ENCODE measurements at regions not wholly inside any gene's neighbourhood (a gene's known extent, or its start where the extent isn't known, plus 50 kb on each side); places are given as distances from the start of the nearest gene placed in this dataset.
"Not testable (repeated sequence)": the region's sequence is repeated elsewhere in the genome, so short reads cannot be mapped to it uniquely, and the experiment has no call there.

DNA sequence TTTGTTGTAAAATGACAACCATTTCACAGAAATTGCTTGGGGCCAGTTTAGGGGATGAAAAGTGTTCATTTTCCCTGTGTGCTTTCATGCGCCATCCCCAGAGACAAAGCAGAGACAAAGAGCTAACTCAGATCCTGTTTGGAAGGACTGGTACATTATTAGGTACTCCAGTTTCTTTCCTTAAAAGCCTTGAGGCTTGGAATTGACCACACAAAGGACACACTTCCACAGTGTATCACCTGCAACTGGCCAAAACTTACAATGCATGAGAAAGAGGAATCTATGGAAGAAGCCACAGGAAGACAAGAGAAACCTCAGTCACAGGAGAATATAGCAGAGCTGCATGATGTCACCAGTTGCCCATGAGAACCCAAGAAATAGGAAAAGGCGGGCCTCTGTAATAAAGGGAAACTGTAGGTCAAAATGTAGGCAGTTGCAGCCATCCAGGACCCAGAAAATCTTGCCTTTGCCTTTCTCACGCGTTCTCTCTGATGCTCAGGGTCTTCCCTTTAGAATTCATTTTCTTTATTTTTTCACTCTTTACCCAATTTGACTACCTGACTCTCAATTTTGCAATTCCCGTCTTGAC is 339.0 kb downstream of the RMST start:
- Mint-ChIP-seq H3K9me3 (peaks cover 6% of the 10 kb centered on the region), H3K36me3 (no peaks in the 10 kb centered on the region), H3K27ac (no peak overlapping the region), H3K4me3 (no peak overlapping the region), H3K4me1 (no peaks in the 10 kb centered on the region), H3K27me3 (no peaks in the 10 kb centered on the region)
- DNase-seq = no peak

DNA sequence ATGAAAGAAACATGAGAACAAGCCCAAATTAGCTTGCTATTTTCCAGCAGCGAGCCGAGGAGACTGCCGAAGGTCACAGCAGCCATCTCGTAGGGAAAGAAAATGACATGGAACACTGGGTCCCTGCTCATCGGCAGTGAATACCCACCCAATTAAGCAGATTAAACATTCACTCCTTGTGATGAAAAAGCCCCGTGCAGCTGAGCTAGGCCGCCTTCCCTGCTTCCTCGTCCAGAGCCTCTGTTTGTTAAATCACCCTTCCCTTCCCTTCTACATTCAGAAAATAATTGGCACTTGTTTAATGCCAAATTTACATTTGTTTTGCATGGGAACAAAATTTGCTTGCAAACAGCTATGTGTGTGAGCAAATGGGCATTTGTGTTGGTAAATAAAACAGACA is 342.5 kb downstream of the RMST start:
- no peak overlapping the region for H3K27ac Mint-ChIP-seq
- H3K36me3 Mint-ChIP-seq = no peaks in the 10 kb centered on the region
- no peaks in the 10 kb centered on the region for H3K27me3 Mint-ChIP-seq
- peaks cover 3% of the 10 kb centered on the region for H3K9me3 Mint-ChIP-seq
- H3K4me1 Mint-ChIP-seq = no peaks in the 10 kb centered on the region
- no peak overlapping the region for H3K4me3 Mint-ChIP-seq
- no peak for DNase-seq

DNA sequence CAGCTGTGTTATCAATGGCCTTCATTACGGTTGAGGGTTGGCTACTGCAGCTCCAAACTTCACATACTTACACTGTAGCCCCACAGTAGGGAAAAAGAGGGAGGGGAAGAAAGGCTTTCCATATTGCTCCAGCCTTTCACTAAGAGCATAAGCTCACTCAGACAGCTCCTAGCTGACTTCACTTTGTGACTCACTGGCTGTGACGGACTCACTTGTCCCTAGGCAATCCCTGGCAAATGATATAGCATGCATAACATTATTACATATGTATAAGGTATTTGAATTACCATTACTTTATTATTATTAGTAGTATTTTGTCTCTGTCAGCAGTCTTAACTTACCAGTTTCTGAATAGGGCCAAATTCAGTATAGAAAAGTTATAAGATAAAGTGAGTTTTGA is 350.7 kb downstream of the RMST start:
- DNase-seq = no peak
- Mint-ChIP-seq H3K27ac (no peak overlapping the region), H3K27me3 (no peaks in the 10 kb centered on the region), H3K9me3 (no peaks in the 10 kb centered on the region), H3K4me1 (no peaks in the 10 kb centered on the region), H3K4me3 (no peak overlapping the region), H3K36me3 (no peaks in the 10 kb centered on the region)

DNA sequence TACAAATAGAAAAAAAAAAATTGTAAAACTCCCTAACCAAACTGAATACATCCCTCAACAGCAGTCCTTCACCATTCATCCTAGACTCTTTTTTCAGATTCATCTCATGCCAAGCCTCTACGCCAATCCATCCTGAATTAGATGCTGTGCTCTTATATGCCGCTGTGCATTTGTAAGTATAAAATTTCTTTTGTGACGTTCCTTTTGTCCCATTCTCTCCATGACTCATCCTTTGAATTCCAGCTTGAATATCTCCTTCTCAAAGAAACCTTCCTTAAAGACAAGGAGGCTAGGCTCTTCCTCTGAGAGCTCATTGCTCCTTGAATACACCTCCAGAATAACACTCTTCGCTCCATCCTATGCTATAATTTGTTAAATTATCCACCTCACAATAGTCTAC is 359.2 kb downstream of the RMST start:
- no peak for DNase-seq
- Mint-ChIP-seq H3K9me3 (no peaks in the 10 kb centered on the region), H3K27ac (no peak overlapping the region), H3K4me3 (no peak overlapping the region), H3K4me1 (no peaks in the 10 kb centered on the region), H3K36me3 (no peaks in the 10 kb centered on the region), H3K27me3 (no peaks in the 10 kb centered on the region)

DNA sequence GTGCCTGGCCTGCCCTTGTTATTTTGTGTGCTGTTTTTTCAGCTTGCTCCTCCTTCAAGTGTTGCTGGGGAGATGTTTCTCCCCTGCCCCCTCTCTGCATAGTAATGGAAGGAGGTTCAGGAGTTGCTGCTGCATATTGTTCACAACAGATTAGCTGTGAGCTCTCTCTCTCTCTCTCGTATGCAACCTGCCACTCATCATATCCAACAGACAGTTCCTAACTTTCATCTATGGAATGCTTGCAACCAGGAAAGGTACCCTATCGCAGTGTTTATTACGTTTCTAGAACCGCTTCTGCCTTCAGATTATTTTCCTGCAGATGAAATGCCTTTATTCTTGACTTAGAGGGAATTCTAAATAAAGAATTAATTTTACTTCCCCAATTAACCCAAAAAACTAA is 372.9 kb downstream of the RMST start:
- Mint-ChIP-seq H3K4me3 (no peak overlapping the region), H3K27ac (no peak overlapping the region), H3K9me3 (peaks cover 1% of the 10 kb centered on the region), H3K27me3 (no peaks in the 10 kb centered on the region), H3K4me1 (no peaks in the 10 kb centered on the region), H3K36me3 (no peaks in the 10 kb centered on the region)
- DNase-seq = no peak

DNA sequence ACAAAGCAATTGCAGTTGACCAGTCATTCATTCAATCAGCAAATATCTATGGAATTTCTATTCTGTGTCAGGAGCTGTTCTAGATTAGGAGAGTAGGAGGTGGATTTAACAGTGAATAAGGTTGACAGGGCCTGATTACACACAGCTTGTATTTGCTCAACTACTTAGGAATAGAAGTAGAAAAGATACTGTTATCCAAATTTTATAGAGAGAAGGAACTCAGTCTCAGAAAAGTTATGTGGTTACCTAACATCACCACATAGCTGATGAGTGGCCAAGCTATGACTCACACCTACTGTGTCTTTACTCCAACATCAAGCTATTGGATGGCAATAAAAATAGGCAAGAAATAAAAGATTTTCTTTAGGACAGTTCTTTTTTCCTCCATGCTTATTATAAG is 374.8 kb downstream of the RMST start:
- DNase-seq = no peak
- Mint-ChIP-seq H3K27me3 (no peaks in the 10 kb centered on the region), H3K36me3 (no peaks in the 10 kb centered on the region), H3K27ac (no peak overlapping the region), H3K4me1 (no peaks in the 10 kb centered on the region), H3K4me3 (no peak overlapping the region), H3K9me3 (peaks cover 1% of the 10 kb centered on the region)

DNA sequence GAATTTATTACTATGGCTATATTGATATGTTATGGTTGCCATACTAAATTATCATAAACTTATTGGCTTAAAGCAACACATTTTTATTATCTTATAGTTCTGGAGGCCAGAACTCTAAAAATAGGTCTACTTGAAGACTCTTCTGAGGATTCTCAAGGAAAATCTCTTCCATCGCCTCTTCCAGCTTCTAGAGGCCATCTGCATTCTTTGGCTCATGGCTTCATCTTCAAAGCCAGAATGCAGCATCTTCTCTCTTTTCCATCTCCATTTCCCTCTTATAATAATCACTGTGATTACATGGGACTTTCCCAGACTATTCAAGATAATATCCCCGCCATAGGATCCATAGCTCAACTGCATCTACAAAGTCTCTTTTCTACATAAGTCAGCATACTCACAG is 385.4 kb downstream of the RMST start:
- Mint-ChIP-seq H3K4me3 (no peak overlapping the region), H3K4me1 (no peaks in the 10 kb centered on the region), H3K36me3 (no peaks in the 10 kb centered on the region), H3K27ac (no peak overlapping the region), H3K27me3 (peaks cover 3% of the 10 kb centered on the region), H3K9me3 (no peaks in the 10 kb centered on the region)
- no peak for DNase-seq

DNA sequence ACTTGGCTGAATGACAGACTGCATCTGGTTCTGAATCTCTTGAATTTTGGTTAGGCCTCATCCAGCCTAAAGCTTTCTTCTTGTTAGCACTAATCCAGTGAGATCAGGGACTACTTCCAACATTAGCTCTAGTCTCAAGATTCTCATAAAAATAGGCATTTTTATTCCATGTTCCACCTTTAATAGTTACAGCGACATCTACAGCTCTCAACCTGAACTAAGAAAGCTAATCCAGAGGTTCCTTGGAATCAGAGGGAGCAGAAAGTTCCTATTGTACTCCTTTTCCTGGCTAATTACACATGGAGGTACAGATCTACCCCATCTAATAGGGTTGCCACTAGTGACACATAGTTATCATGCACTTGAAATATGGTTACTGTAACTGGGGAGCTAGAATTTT is 391.9 kb downstream of the RMST start:
- Mint-ChIP-seq H3K4me3 (no peak overlapping the region), H3K4me1 (no peaks in the 10 kb centered on the region), H3K27me3 (peaks cover 3% of the 10 kb centered on the region), H3K9me3 (no peaks in the 10 kb centered on the region), H3K36me3 (no peaks in the 10 kb centered on the region), H3K27ac (no peak overlapping the region)
- no peak for DNase-seq

DNA sequence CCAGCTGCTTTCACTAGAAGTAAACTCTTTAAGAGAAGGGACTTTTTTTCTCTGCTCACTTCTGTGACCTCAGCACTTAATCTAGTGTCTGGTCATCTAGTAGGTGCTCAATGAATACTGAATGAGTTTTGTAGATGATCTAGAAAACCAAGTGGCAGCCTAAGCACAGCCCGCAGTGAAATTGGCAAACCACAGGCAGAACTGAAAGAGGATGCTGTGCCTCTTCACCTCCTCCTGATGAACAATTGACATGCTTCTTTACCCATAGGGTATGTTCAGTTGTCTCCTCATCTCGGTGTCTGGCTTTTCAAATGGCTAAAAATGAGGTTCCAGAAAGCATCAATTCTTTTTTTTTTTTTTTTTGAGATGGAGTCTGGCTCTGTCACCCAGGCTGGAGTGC is 399.5 kb downstream of the RMST start:
- Mint-ChIP-seq H3K9me3 (peaks cover 4% of the 10 kb centered on the region), H3K36me3 (no peaks in the 10 kb centered on the region), H3K4me1 (no peaks in the 10 kb centered on the region), H3K27ac (no peak overlapping the region), H3K4me3 (no peak overlapping the region), H3K27me3 (no peaks in the 10 kb centered on the region)
- DNase-seq = no peak

DNA sequence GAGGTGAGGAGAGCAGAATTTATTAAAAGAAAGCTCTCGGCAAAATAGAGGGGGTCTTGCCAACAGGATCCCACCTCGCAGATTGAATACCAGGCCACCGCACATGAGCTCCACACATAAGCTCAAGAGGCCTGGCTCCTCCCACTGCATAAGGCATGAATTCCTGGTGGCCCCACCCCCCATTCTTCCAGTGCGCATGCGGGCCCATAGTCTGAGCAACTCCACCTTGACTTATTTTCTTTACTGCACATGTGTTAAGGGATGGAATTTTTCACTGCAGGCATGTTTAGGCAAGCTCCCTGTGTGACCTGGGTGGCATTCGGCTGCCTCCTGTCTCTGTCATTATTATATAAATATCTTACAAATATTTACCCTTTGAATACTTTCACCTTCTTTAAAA is 412.5 kb downstream of the RMST start:
- H3K27ac Mint-ChIP-seq = no peak overlapping the region
- no peak for DNase-seq
- H3K4me3 Mint-ChIP-seq = no peak overlapping the region
- no peaks in the 10 kb centered on the region for H3K4me1 Mint-ChIP-seq
- no peaks in the 10 kb centered on the region for H3K36me3 Mint-ChIP-seq
- H3K9me3 Mint-ChIP-seq = peaks cover 7% of the 10 kb centered on the region
- H3K27me3 Mint-ChIP-seq = no peaks in the 10 kb centered on the region

DNA sequence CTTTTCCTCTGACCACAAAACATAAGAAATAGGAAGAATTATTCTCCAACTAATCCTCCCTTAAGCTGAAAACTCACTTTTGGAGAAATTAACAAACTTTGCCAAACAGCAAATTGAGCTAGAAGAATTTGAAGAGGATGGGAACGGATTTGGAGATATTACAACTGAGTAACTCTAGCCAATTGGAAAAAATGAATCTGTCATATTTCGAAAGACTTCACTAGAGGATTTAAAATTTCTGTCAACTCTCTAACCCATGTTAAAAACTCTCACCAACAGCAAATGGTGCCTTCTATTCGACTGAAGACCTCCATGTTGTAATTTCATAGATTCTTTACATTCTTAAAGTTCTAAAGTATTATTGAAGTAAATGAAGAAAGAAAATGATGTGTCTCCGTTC is 414.2 kb downstream of the RMST start:
- no peak for DNase-seq
- H3K27me3 Mint-ChIP-seq = no peaks in the 10 kb centered on the region
- H3K4me3 Mint-ChIP-seq = no peak overlapping the region
- H3K27ac Mint-ChIP-seq = no peak overlapping the region
- H3K9me3 Mint-ChIP-seq = peaks cover 4% of the 10 kb centered on the region
- no peaks in the 10 kb centered on the region for H3K36me3 Mint-ChIP-seq
- H3K4me1 Mint-ChIP-seq = no peaks in the 10 kb centered on the region

DNA sequence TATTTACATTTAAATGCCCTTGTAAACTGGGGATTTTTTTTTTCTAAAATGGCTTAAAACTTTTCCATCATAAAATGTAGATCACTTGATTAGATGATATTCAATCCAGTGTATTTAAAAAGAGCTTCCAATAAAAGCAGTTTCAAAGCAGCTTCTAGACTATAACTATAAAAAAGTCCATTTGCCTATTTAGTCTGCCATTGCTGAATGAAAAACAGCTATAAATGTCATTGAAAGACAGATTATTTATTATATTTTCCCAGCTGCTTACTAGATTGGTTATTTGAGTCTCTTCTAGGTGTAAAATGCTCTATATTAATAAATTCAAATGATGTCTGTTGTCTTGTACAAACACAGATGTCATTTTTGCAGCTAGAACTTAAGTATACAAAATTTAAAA is 414.8 kb downstream of the RMST start:
- H3K9me3 Mint-ChIP-seq = peaks cover 4% of the 10 kb centered on the region
- no peak overlapping the region for H3K4me3 Mint-ChIP-seq
- H3K36me3 Mint-ChIP-seq = no peaks in the 10 kb centered on the region
- H3K4me1 Mint-ChIP-seq = no peaks in the 10 kb centered on the region
- H3K27ac Mint-ChIP-seq = no peak overlapping the region
- H3K27me3 Mint-ChIP-seq = no peaks in the 10 kb centered on the region
- no peak for DNase-seq

DNA sequence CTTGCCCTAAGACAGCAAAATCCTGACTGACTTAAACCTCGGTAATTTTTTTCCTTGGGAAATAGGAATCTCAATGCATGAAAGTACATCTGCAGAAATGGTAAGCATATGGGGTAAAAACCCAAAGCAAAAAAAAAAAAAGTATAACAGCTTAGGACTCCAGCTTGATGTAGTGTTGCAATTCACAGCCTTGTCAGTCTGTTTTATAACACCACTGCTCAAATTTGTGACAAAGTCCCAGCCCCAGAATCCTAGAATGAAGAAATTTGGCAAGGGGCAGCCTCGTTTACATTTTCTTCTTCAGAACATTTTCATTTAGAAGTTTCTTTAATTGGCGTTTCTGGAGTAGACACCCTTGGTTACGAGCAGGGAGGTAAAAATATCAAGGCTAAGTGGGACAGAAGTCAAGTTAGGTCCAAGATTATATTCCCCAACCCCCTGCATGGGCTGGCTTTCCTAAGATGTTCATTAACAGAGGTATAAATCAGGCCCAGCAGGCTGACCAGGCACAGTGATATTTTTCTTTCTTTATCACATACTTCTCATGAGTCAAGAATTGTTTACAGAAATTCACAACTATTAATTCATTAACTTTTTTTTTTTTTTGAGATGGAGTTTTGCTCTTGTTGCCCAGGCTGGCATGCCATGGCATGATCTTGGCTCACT is 424.0 kb downstream of the RMST start:
- no peak overlapping the region for H3K27ac Mint-ChIP-seq
- no peaks in the 10 kb centered on the region for H3K36me3 Mint-ChIP-seq

DNA sequence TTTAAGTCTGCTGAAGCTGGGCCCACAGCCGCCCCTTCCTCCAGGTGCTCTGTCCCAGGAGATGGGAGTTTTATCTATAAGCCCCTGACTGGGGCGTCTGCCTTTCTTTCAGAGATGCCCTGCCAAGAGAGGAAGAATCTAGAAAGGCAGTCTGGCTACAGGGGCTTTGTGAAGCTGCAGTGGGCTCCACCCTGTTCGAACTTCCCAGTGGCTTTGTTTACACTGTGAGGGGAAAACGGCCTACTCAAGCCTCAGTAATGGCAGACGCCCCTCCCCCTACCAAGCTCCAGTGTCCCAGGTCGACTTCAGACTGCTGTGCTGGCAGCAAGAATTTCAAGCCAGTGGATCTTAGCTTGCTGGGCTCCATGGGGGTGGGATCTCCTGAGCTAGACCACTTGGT is 435.3 kb downstream of the RMST start:
- H3K4me3 Mint-ChIP-seq, H3K4me1 Mint-ChIP-seq, H3K27ac Mint-ChIP-seq, H3K36me3 Mint-ChIP-seq, DNase-seq, H3K27me3 Mint-ChIP-seq, H3K9me3 Mint-ChIP-seq: not testable (repeated sequence)

More for the DNA sequence above, 424.0 kb downstream of the RMST start:
- DNase-seq = no peak
- Mint-ChIP-seq H3K9me3 (no peaks in the 10 kb centered on the region), H3K4me3 (no peak overlapping the region), H3K4me1 (no peaks in the 10 kb centered on the region), H3K27me3 (no peaks in the 10 kb centered on the region)

DNA sequence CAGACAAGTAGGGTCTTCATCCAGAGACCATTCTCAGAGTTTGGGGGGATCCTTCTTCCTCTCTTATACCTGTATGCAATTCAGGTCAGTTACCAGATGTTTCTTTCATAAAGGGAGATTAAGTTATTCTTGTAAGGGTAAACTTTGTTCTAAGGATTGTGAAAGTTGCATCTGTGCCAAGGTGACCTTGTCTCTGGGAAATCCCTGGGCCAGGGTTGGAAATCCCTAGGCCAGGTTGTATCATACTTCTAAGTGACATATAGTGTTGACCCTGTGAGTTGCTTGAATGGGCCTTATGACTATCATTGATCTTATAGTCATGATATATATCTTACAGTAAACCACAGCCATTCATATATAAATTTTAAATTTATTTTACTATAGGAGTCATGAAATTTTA is 436.9 kb downstream of the RMST start:
- H3K9me3 Mint-ChIP-seq = peaks cover 2% of the 10 kb centered on the region
- H3K27ac Mint-ChIP-seq = no peak overlapping the region

DNA sequence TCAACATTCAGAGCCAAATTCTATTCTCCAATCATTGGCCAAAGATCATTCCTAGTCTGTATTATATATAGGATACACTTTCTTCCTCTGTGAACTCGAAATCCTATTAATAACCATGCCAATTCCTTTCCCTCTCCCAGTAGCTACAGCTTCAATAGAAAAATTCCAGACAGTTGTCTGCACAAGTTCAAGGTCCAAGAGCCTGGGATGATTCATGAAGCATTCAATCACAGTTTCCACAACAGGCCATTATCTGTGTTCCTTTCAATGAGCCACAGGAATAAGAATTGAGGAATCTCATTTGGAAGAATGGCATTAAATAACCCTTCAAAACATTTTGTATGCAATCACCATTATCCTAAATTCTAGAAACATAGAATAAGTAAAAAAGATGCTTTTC is 437.4 kb downstream of the RMST start:
- no peak overlapping the region for H3K4me3 Mint-ChIP-seq
- H3K9me3 Mint-ChIP-seq = peaks cover 2% of the 10 kb centered on the region
- H3K27ac Mint-ChIP-seq = no peak overlapping the region
- no peaks in the 10 kb centered on the region for H3K27me3 Mint-ChIP-seq
- no peaks in the 10 kb centered on the region for H3K36me3 Mint-ChIP-seq
- no peak for DNase-seq
- no peaks in the 10 kb centered on the region for H3K4me1 Mint-ChIP-seq

More for the DNA sequence above, 436.9 kb downstream of the RMST start:
- Mint-ChIP-seq H3K36me3 (no peaks in the 10 kb centered on the region), H3K4me3 (no peak overlapping the region), H3K4me1 (no peaks in the 10 kb centered on the region), H3K27me3 (no peaks in the 10 kb centered on the region)
- no peak for DNase-seq
